ENCODE measurements at regions not wholly inside any gene's neighbourhood (a gene's known extent, or its start where the extent isn't known, plus 50 kb on each side); places are given as distances from the start of the nearest gene placed in this dataset.

- DNase-seq (ENCODE audit: extremely low read depth, low read depth): no peak
- no peak overlapping the region for H3K4me3 ChIP-seq (replicated peaks; ENCODE audit: low read depth, low read length)
- TF ChIP-seq, protein P1, sequence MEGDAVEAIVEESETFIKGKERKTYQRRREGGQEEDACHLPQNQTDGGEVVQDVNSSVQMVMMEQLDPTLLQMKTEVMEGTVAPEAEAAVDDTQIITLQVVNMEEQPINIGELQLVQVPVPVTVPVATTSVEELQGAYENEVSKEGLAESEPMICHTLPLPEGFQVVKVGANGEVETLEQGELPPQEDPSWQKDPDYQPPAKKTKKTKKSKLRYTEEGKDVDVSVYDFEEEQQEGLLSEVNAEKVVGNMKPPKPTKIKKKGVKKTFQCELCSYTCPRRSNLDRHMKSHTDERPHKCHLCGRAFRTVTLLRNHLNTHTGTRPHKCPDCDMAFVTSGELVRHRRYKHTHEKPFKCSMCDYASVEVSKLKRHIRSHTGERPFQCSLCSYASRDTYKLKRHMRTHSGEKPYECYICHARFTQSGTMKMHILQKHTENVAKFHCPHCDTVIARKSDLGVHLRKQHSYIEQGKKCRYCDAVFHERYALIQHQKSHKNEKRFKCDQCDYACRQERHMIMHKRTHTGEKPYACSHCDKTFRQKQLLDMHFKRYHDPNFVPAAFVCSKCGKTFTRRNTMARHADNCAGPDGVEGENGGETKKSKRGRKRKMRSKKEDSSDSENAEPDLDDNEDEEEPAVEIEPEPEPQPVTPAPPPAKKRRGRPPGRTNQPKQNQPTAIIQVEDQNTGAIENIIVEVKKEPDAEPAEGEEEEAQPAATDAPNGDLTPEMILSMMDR (IDR thresholded peaks at IDR 0.05; ENCODE audit: low read depth, low read length, missing control alignments): no peak
Measured at GRCh38 chr15:97836003-97836402, 124.5 kb upstream of the ARRDC4 start.

- no peak overlapping the region for H3K4me3 ChIP-seq (replicated peaks; ENCODE audit: low read depth, low read length)
- TF ChIP-seq, protein P1 (IDR thresholded peaks at IDR 0.05; ENCODE audit: low read depth, low read length, missing control alignments): no peak
- DNase-seq (ENCODE audit: extremely low read depth, low read depth): no peak
Measured at GRCh38 chr15:97837896-97838295, 122.6 kb upstream of the ARRDC4 start.

DNA sequence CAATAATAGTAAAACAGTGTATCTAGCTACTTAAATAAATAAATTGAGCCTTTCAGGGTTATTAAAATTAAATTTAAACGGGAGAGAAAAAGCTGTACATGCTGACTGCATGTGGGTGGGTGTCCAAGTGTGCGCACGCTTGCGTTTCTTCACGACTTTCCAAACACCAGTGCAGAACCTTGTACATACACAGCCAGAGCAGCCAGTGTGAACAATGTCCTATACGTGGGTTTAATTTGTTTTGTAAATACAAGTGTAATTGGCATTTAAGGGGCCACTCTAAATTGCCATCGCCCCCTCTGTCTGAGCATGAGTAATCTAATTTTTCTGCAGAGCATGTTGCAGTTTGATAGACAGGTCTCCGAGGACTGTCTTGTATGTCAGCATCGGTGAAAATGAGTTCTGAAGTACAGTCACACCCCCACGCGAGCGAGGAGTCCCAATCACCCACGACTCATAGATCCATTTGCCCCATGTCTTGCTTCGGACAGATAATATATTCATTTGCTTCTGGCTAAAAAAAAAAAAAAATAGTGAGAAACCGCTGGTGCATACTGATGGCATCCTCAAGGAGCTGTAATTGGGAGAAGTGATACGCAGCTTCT is 121.8 kb upstream of the ARRDC4 start:
- TF ChIP-seq, protein P1 (IDR thresholded peaks at IDR 0.05; ENCODE audit: low read depth, low read length, missing control alignments): no peak
- no peak overlapping the region for H3K4me3 ChIP-seq (replicated peaks; ENCODE audit: low read depth, low read length)
- DNase-seq (ENCODE audit: extremely low read depth, low read depth): no peak

- DNase-seq (ENCODE audit: extremely low read depth, low read depth): no peak
- no peak overlapping the region for H3K4me3 ChIP-seq (replicated peaks; ENCODE audit: low read depth, low read length)
- TF ChIP-seq, protein P1 (IDR thresholded peaks at IDR 0.05; ENCODE audit: low read depth, low read length, missing control alignments): no peak
Measured at GRCh38 chr15:97840501-97840900, 120.0 kb upstream of the ARRDC4 start.

DNA sequence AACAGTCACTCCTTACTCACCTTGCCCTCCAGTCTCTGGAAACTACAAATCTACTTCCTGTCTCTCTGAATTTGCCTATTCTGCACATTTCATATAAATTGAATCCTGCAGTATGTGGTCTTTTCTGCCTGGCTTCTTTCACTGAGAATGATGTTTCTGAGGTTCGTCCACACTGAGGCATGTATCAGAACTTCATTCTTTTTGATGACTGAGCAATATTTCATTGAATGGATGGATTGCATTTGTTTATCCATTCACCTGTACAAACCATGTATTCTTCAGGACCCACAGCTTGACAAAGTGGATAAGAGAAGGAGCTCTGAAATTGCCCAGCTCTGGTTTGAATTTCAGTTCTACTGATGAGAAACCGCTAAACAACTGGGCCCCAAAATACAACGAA is 118.9 kb upstream of the ARRDC4 start:
- DNase-seq (ENCODE audit: extremely low read depth, low read depth): no peak
- H3K4me3 ChIP-seq (replicated peaks; ENCODE audit: low read depth, low read length): no peak overlapping the region
- TF ChIP-seq, protein P1 (IDR thresholded peaks at IDR 0.05; ENCODE audit: low read depth, low read length, missing control alignments): no peak

GRCh38 chr15:97849183-97849582 is 111.3 kb upstream of the ARRDC4 start:
- TF ChIP-seq, protein P1 (IDR thresholded peaks at IDR 0.05; ENCODE audit: low read depth, low read length, missing control alignments): peak; percentile 6
- DNase-seq (ENCODE audit: extremely low read depth, low read depth): no peak
- H3K4me3 ChIP-seq (replicated peaks; ENCODE audit: low read depth, low read length): no peak overlapping the region

DNA sequence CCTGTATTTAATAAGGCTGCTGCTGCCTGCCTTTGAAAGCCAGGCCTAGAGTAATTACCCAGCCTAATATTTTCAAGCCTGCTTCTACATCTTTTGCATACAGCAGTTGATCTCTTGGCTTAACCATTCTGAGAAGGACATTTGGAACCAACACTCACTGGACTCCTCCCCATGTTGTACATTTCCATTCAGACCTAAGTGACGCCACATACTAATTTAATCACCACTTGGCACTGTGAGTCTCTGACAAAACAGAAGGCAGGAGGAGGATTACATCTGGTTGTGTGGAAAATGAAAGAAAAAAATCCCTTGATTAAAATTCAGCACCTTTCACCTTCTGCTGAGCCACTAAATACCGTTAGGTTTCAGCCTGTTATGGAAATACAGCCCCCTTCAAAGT is 102.2 kb upstream of the ARRDC4 start:
- TF ChIP-seq, protein P1 (IDR thresholded peaks at IDR 0.05; ENCODE audit: low read depth, low read length, missing control alignments): no peak
- DNase-seq (ENCODE audit: extremely low read depth, low read depth): no peak
- no peak overlapping the region for H3K4me3 ChIP-seq (replicated peaks; ENCODE audit: low read depth, low read length)

Data from HFF-Myc (cell line).